HL-60 (cell line): ENCODE measurements at regions not wholly inside any gene's neighbourhood (a gene's known extent, or its start where the extent isn't known, plus 50 kb on each side); places are given as distances from the start of the nearest gene placed in this dataset.

ENCODE experiments used
- POLR2AphosphoS5 ChIP-seq: IDR thresholded peaks from 2 replicates; pipeline ENCODE4 v1.6.1; 2012; ENCODE audit warnings: low read depth
- TF ChIP-seq, protein P1 (sequence below): IDR thresholded peaks from one replicate; pipeline ENCODE4 v1.5.1; 2011; ENCODE audit warnings: low read length, control low read depth, inconsistent platforms; ENCODE audit not compliant: insufficient read depth

DNA sequence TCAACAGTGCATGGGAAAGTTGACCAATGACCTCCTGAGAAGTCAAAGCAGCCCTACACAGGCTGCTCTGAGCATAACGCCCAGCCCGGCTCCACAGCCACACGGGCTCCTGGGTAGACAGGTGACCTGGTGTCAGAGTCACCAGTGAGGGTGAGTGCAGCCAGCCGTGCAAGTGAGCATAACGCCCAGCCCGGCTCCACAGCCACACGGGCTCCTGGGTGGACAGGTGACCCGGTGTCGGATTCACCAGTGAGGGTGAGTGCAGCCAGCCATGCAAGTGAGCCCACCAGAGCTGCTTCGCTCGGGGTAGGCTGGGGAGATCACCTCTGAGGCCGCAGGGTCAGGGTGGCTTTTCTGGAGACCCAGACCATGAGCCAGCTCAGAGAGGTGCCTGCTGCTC, 94.3 kb upstream of the TMEM18 start:
- no peak for TF ChIP-seq POLR2AphosphoS5
- TF ChIP-seq, protein P1, sequence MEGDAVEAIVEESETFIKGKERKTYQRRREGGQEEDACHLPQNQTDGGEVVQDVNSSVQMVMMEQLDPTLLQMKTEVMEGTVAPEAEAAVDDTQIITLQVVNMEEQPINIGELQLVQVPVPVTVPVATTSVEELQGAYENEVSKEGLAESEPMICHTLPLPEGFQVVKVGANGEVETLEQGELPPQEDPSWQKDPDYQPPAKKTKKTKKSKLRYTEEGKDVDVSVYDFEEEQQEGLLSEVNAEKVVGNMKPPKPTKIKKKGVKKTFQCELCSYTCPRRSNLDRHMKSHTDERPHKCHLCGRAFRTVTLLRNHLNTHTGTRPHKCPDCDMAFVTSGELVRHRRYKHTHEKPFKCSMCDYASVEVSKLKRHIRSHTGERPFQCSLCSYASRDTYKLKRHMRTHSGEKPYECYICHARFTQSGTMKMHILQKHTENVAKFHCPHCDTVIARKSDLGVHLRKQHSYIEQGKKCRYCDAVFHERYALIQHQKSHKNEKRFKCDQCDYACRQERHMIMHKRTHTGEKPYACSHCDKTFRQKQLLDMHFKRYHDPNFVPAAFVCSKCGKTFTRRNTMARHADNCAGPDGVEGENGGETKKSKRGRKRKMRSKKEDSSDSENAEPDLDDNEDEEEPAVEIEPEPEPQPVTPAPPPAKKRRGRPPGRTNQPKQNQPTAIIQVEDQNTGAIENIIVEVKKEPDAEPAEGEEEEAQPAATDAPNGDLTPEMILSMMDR = no peak
